A673 (cell line): ENCODE measurements at regions not wholly inside any gene's neighbourhood (a gene's known extent, or its start where the extent isn't known, plus 50 kb on each side); places are given as distances from the start of the nearest gene placed in this dataset.

Experiments used
- BruUV-seq: library from RNA; stranded (reverse); fragments of 400-500 nt; replicated peaks from 2 replicates; lab custom pipeline; 2021; lab: Mats Ljungman, UMichigan
- CTCF ChIA-PET: fragments of 300-600 bp; sonication (Branson Sonifier 250); formaldehyde crosslinking; loops from one replicate; lab custom pipeline; 2022; ENCODE audit warnings: antibody characterized with exemption; lab: Charles Lee
- POLR2A ChIA-PET: fragments of 300-600 bp; sonication (Branson Sonifier 250); formaldehyde crosslinking; loops from one replicate; lab custom pipeline; 2022; ENCODE audit warnings: antibody characterized with exemption; ENCODE audit not compliant: low non-redundant PET; lab: Charles Lee
- DNase-seq: peaks from one replicate; pipeline ENCODE4 v3.0.0-alpha.2; 2015; ENCODE audit warnings: low spot score
- H3K27ac ChIP-seq: fragments of 200-600 bp; sonication (generic); 2 replicates; pipeline ENCODE4 v1.5.1; 2016; ENCODE audit warnings: mixed run types, low read depth, mild to moderate bottlenecking, mixed read lengths, antibody characterized with exemption, low read length; ENCODE audit not compliant: poor library complexity, severe bottlenecking
- H3K27me3 ChIP-seq: fragments of 200-600 bp; sonication (generic); replicated peaks from 2 replicates; pipeline ENCODE4 v1.6.1; 2017; ENCODE audit warnings: mixed run types, low read depth, mild to moderate bottlenecking, mixed read lengths, antibody characterized with exemption, low read length; ENCODE audit not compliant: insufficient read depth, poor library complexity
- H3K36me3 ChIP-seq: fragments of 200-600 bp; sonication (generic); 2 replicates; pipeline ENCODE4 v1.6.1; 2016; ENCODE audit warnings: mixed run types, mild to moderate bottlenecking, mixed read lengths, antibody characterized with exemption, low read length; ENCODE audit not compliant: insufficient read depth, poor library complexity, severe bottlenecking
- H3K4me1 ChIP-seq: fragments of 200-600 bp; sonication (generic); 2 replicates; pipeline ENCODE4 v1.6.1; 2017; ENCODE audit warnings: mixed run types, mild to moderate bottlenecking, mixed read lengths, antibody characterized with exemption, low read length; ENCODE audit not compliant: insufficient read depth, poor library complexity, severe bottlenecking
- H3K4me3 ChIP-seq: fragments of 200-600 bp; sonication (generic); 2 replicates; pipeline ENCODE4 v1.5.1; 2016; ENCODE audit warnings: low read depth, mixed run types, mild to moderate bottlenecking, mixed read lengths, low read length; ENCODE audit not compliant: poor library complexity, severe bottlenecking
- H3K9me3 ChIP-seq: fragments of 200-600 bp; sonication (generic); 2 replicates; pipeline ENCODE4 v1.6.1; 2016; ENCODE audit warnings: mixed run types, low read depth, mild to moderate bottlenecking, mixed read lengths, antibody characterized with exemption, low read length; ENCODE audit not compliant: poor library complexity, severe bottlenecking
- CTCF ChIP-seq: fragments of 300-800, 200-600 bp; sonication (generic); conservative IDR thresholded peaks from 2 replicates; pipeline ENCODE4 v1.5.1; 2017; ENCODE audit warnings: low read depth, mild to moderate bottlenecking, antibody characterized with exemption, low read length, moderate library complexity, mixed read lengths
- EZH2 ChIP-seq: fragments of 200-600 bp; sonication (generic); IDR thresholded peaks from 2 replicates; pipeline ENCODE4 v1.6.1; 2017; ENCODE audit warnings: borderline replicate concordance, low read depth, mild to moderate bottlenecking, mixed read lengths, antibody characterized with exemption, low read length; ENCODE audit not compliant: poor library complexity, severe bottlenecking
- intact Hi-C: fragments of 100-400 bp; cut with micrococcal nuclease; formaldehyde crosslinking; loops from one replicate; pipeline ENCODE4 v1.10.0; 2022; ENCODE audit not compliant: unreplicated experiment

- CTCF ChIA-PET: no interaction called here
- POLR2A ChIA-PET: no interaction called here
- Histone ChIP-seq H3K4me1 (peaks cover 14% of the 10 kb centered on the region), H3K4me3 (no peak overlapping the region), H3K9me3 (no peaks in the 10 kb centered on the region), H3K36me3 (no peaks in the 10 kb centered on the region), H3K27ac (no peak overlapping the region), H3K27me3 (no peaks in the 10 kb centered on the region)
- no peak for DNase-seq
- no TSS peak for BruUV-seq
- TF ChIP-seq EZH2 (no peak), CTCF (no peak)
- intact Hi-C loops: no loop called here
Observed at GRCh38 chr3:25376340-25376739, 51.7 kb upstream of the RARB start.

DNA sequence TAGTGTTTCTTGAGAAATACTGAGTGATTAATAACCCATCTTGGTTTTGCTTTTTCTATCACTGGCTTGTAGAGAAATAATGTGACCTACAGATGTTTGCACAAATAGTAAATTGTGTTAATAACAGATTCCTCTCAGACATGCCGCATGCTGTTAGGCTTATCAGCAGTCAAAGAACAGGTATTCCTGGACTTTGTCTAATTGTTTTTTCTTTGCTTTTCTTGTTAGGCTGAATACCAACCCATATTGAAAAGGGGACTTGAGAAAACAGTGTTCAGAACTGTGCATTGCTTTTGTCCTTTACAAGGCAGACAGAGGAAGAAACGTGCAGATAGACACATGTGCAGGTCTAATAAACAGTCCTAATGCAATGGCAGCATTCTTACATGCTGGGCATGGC, 51.0 kb upstream of the RARB start:
- POLR2A ChIA-PET: no interaction called here
- Histone ChIP-seq H3K9me3 (no peaks in the 10 kb centered on the region), H3K36me3 (no peaks in the 10 kb centered on the region), H3K4me1 (peaks cover 16% of the 10 kb centered on the region), H3K27me3 (no peaks in the 10 kb centered on the region), H3K27ac (no peak overlapping the region), H3K4me3 (no peak overlapping the region)
- no TSS peak for BruUV-seq
- intact Hi-C loops: no loop called here
- TF ChIP-seq CTCF (no peak), EZH2 (no peak)
- DNase-seq: no peak
- CTCF ChIA-PET: no interaction called here
